ENCODE measurements at regions not wholly inside any gene's neighbourhood (a gene's known extent, or its start where the extent isn't known, plus 50 kb on each side); places are given as distances from the start of the nearest gene placed in this dataset.

- TF ChIP-seq ZNF462 (CRISPR knock-in tag; IDR thresholded peaks at IDR 0.05): no peak
- no peak for TF ChIP-seq REST (IDR thresholded peaks at IDR 0.05; ENCODE audit: unreplicated experiment)
- no peak for TF ChIP-seq POLR2AphosphoS5 (IDR thresholded peaks at IDR 0.05; ENCODE audit: low read depth)
- TF ChIP-seq STAT1 (IDR thresholded peaks at IDR 0.05; ENCODE audit: unreplicated experiment): no peak
Observed at GRCh38 chr2:152835674-152836073, 117.3 kb downstream of the ARL6IP6 start (continued).

GRCh38 chr2:152827944-152828343 lies 109.5 kb downstream of the ARL6IP6 start:
- H3K9me2 ChIP-seq (ENCODE audit: insufficient read depth): no peaks in the 10 kb centered on the region
- Mint-ChIP-seq H3K4me1 (peaks cover 12% of the 10 kb centered on the region; the same call in 2 of the 3 replicates), H3K27me3 (ENCODE audit: insufficient read depth, low read depth, poor library complexity) (no peaks in the 10 kb centered on the region), H3K9me3 (no peaks in the 10 kb centered on the region), H3K27ac (no peak overlapping the region), H3K36me3 (ENCODE audit: low read depth) (no peaks in the 10 kb centered on the region), H3K4me3 (no peak overlapping the region)
- ATAC-seq (no peak), DNase-seq (ENCODE audit: low spot score) (no peak)
- H3K36me3 ChIP-seq (ENCODE audit: insufficient read depth): no peaks in the 10 kb centered on the region
- no peak overlapping the region for H3K4me2 ChIP-seq
- no peak overlapping the region for H3K27ac ChIP-seq (ENCODE audit: low read depth)
- no peaks in the 10 kb centered on the region for H3K27me3 ChIP-seq (ENCODE audit: insufficient read depth)
- no peak overlapping the region for H3K4me3 ChIP-seq
- H3F3A ChIP-seq (replicated peaks; ENCODE audit: low read depth): no peaks in the 10 kb centered on the region
- no peaks in the 10 kb centered on the region for H4K20me1 ChIP-seq (replicated peaks; ENCODE audit: insufficient read depth)
- H3K4me1 ChIP-seq (ENCODE audit: insufficient read depth): peaks cover 7% of the 10 kb centered on the region; the same call in 1 of the 2 replicates
- no peaks in the 10 kb centered on the region for H3K79me2 ChIP-seq (replicated peaks; ENCODE audit: insufficient read depth)
- H2AFZ ChIP-seq: no peak overlapping the region
- no peak for TF ChIP-seq EZH2 (IDR thresholded peaks at IDR 0.05; ENCODE audit: low read depth, unreplicated experiment)
- TF ChIP-seq REST (IDR thresholded peaks at IDR 0.05; ENCODE audit: unreplicated experiment): no peak
- TF ChIP-seq NANOG (IDR thresholded peaks at IDR 0.05; ENCODE audit: borderline replicate concordance): no peak

Data from GM23338 (cell line).